Adrenal gland (tissue), 5 donors: ENCODE measurements at regions not wholly inside any gene's neighbourhood (a gene's known extent, or its start where the extent isn't known, plus 50 kb on each side); places are given as distances from the start of the nearest gene placed in this dataset.

Experiments
- CTCF ChIP-seq, 6 experiments: fragments of 450-650 bp in 4 of 6; fragments of 200-600 bp in 2 of 6; sonication (generic) in 1 of 6; IDR thresholded peaks; 1 replicate in 5 of 6; 2 replicates in 1 of 6; pipeline versions ENCODE4 v1.5.1 to v1.8.0; 2016 to 2021; ENCODE audit warnings: antibody characterized with exemption in 6 of 6, mild to moderate bottlenecking in 2 of 6, moderate library complexity in 1 of 6
- POLR2A ChIP-seq, 2 donors: fragments of 450-650 bp; IDR thresholded peaks; one replicate each; pipeline ENCODE4 v1.6.1; 2017; ENCODE audit warnings: antibody characterized with exemption in 2 of 2, mild to moderate bottlenecking in 2 of 2, moderate library complexity in 1 of 2
- donor health status: DM: no; HTN: no; CAD: no.

- TF ChIP-seq CTCF (IDR thresholded peaks at IDR 0.05), result no peak
- no peak for TF ChIP-seq POLR2A (IDR thresholded peaks at IDR 0.05)
These were observed 684.6 kb downstream of the TRIB2 start for GRCh38 chr2:13401312-13401711.
